SK-N-SH (cell line): ENCODE measurements at regions not wholly inside any gene's neighbourhood (a gene's known extent, or its start where the extent isn't known, plus 50 kb on each side); places are given as distances from the start of the nearest gene placed in this dataset.

Source experiments
- CHD2 ChIP-seq: fragments of 150-350 bp; IDR thresholded peaks from 2 replicates; pipeline ENCODE4 v1.6.1; 2018; ENCODE audit warnings: low read length; ENCODE audit not compliant: partially characterized antibody
- ELF1 ChIP-seq: IDR thresholded peaks from 2 replicates; pipeline ENCODE4 v1.4.0; 2012
- EP300 ChIP-seq, 2 experiments: IDR thresholded peaks; 2 replicates each; pipeline versions ENCODE4 v1.4.0 to v1.6.1; 2012; ENCODE audit warnings: borderline replicate concordance in 1 of 2, low read depth in 1 of 2, low read length in 1 of 2
- FOXJ3 ChIP-seq: sonication (generic); formaldehyde crosslinking; IDR thresholded peaks from 2 replicates; pipeline ENCODE4 v1.5.1; 2020; ENCODE audit warnings: mild to moderate bottlenecking, missing genetic modification reagents
- GATA2 ChIP-seq: sonication (generic); formaldehyde crosslinking; IDR thresholded peaks from 2 replicates; pipeline ENCODE4 v1.5.0; 2020; ENCODE audit warnings: mild to moderate bottlenecking, missing genetic modification reagents
- MEF2A ChIP-seq: IDR thresholded peaks from 2 replicates; pipeline ENCODE4 v1.4.0; 2012; ENCODE audit warnings: low read depth, borderline replicate concordance
- MXI1 ChIP-seq: IDR thresholded peaks from 2 replicates; pipeline ENCODE4 v1.6.1; 2012; ENCODE audit warnings: mild to moderate bottlenecking, low read depth, low read length, improper control_type of control experiment
- POLR2AphosphoS5 ChIP-seq: IDR thresholded peaks from 2 replicates; pipeline ENCODE4 v1.6.1; 2012; ENCODE audit warnings: low read depth, low read length
- TCF12 ChIP-seq: IDR thresholded peaks from 2 replicates; pipeline ENCODE4 v1.4.0; 2012
- TF ChIP-seq, protein P1 (sequence below): fragments of 200-600 bp; sonication (generic); IDR thresholded peaks from 2 replicates; pipeline ENCODE4 v1.6.1; 2017; ENCODE audit warnings: antibody characterized with exemption, mild to moderate bottlenecking, moderate library complexity
- TF ChIP-seq, protein P2 (sequence below): IDR thresholded peaks from 2 replicates; pipeline ENCODE4 v1.6.1; 2012; ENCODE audit warnings: mild to moderate bottlenecking, low read depth, low read length, moderate library complexity
- TF ChIP-seq, protein P3 (sequence below): fragments of 150-350 bp; IDR thresholded peaks from 2 replicates; pipeline ENCODE4 v1.6.1; 2017; ENCODE audit warnings: antibody characterized with exemption, low read length, low read depth, borderline replicate concordance
- TF ChIP-seq, protein P4 (sequence below): IDR thresholded peaks from 2 replicates; pipeline ENCODE4; 2012
- TF ChIP-seq, protein P5 (sequence below): IDR thresholded peaks from 2 replicates; pipeline ENCODE4 v1.4.0; 2012; ENCODE audit warnings: low read depth, borderline replicate concordance

DNA sequence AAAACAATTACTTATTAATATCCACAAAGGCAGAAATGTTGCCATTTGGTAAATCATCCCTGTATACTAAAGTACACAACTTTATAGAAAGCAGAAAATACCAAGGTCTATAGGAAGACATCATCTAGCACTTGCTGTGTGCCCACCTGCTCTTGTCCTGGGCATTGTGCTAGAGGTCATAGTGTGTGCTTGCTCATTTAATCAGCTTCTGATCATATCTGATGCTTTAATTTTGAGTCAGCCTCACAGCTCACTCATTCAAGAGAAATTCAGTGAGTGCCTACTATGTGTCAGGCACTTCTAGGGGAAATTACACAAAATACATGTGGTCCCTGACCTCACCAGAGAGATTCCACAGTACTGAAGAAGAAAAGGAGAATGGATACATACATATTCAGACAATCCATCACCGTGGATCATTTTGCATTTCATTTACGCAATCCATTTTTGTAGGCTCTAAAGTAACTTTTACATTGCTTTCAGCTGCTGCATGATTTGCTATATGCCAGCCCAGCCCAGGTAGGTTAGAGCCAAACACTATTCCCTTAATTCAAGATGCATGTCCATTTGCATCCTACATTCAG, 167.9 kb upstream of the MCHR2 start:
- TF ChIP-seq, protein P1, sequence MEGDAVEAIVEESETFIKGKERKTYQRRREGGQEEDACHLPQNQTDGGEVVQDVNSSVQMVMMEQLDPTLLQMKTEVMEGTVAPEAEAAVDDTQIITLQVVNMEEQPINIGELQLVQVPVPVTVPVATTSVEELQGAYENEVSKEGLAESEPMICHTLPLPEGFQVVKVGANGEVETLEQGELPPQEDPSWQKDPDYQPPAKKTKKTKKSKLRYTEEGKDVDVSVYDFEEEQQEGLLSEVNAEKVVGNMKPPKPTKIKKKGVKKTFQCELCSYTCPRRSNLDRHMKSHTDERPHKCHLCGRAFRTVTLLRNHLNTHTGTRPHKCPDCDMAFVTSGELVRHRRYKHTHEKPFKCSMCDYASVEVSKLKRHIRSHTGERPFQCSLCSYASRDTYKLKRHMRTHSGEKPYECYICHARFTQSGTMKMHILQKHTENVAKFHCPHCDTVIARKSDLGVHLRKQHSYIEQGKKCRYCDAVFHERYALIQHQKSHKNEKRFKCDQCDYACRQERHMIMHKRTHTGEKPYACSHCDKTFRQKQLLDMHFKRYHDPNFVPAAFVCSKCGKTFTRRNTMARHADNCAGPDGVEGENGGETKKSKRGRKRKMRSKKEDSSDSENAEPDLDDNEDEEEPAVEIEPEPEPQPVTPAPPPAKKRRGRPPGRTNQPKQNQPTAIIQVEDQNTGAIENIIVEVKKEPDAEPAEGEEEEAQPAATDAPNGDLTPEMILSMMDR: no peak
- TF ChIP-seq, protein P2, sequence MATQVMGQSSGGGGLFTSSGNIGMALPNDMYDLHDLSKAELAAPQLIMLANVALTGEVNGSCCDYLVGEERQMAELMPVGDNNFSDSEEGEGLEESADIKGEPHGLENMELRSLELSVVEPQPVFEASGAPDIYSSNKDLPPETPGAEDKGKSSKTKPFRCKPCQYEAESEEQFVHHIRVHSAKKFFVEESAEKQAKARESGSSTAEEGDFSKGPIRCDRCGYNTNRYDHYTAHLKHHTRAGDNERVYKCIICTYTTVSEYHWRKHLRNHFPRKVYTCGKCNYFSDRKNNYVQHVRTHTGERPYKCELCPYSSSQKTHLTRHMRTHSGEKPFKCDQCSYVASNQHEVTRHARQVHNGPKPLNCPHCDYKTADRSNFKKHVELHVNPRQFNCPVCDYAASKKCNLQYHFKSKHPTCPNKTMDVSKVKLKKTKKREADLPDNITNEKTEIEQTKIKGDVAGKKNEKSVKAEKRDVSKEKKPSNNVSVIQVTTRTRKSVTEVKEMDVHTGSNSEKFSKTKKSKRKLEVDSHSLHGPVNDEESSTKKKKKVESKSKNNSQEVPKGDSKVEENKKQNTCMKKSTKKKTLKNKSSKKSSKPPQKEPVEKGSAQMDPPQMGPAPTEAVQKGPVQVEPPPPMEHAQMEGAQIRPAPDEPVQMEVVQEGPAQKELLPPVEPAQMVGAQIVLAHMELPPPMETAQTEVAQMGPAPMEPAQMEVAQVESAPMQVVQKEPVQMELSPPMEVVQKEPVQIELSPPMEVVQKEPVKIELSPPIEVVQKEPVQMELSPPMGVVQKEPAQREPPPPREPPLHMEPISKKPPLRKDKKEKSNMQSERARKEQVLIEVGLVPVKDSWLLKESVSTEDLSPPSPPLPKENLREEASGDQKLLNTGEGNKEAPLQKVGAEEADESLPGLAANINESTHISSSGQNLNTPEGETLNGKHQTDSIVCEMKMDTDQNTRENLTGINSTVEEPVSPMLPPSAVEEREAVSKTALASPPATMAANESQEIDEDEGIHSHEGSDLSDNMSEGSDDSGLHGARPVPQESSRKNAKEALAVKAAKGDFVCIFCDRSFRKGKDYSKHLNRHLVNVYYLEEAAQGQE: no peak
- no peak for TF ChIP-seq CHD2
- TF ChIP-seq, protein P3, sequence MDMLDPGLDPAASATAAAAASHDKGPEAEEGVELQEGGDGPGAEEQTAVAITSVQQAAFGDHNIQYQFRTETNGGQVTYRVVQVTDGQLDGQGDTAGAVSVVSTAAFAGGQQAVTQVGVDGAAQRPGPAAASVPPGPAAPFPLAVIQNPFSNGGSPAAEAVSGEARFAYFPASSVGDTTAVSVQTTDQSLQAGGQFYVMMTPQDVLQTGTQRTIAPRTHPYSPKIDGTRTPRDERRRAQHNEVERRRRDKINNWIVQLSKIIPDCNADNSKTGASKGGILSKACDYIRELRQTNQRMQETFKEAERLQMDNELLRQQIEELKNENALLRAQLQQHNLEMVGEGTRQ: no peak
- no peak for TF ChIP-seq TCF12
- no peak for TF ChIP-seq POLR2AphosphoS5
- TF ChIP-seq EP300 (IDR thresholded peaks at IDR 0.05; ENCODE audit: borderline replicate concordance in 1 of 2, low read depth in 1 of 2, low read length in 1 of 2): no peak
- no peak for TF ChIP-seq ELF1
- no peak for TF ChIP-seq MXI1
- no peak for TF ChIP-seq GATA2 (CRISPR knock-in tag)
- TF ChIP-seq, protein P4, sequence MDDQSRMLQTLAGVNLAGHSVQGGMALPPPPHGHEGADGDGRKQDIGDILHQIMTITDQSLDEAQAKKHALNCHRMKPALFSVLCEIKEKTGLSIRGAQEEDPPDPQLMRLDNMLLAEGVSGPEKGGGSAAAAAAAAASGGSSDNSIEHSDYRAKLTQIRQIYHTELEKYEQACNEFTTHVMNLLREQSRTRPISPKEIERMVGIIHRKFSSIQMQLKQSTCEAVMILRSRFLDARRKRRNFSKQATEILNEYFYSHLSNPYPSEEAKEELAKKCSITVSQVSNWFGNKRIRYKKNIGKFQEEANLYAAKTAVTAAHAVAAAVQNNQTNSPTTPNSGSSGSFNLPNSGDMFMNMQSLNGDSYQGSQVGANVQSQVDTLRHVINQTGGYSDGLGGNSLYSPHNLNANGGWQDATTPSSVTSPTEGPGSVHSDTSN: no peak
- TF ChIP-seq, protein P5, sequence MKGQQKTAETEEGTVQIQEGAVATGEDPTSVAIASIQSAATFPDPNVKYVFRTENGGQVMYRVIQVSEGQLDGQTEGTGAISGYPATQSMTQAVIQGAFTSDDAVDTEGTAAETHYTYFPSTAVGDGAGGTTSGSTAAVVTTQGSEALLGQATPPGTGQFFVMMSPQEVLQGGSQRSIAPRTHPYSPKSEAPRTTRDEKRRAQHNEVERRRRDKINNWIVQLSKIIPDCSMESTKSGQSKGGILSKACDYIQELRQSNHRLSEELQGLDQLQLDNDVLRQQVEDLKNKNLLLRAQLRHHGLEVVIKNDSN: no peak
- TF ChIP-seq MEF2A: no peak
- no peak for TF ChIP-seq FOXJ3 (CRISPR knock-in tag)
